GM11168 (cell line): ENCODE measurements at regions not wholly inside any gene's neighbourhood (a gene's known extent, or its start where the extent isn't known, plus 50 kb on each side); places are given as distances from the start of the nearest gene placed in this dataset.
"Not testable (repeated sequence)": the region's sequence is repeated elsewhere in the genome, so short reads cannot be mapped to it uniquely, and the experiment has no call there.

Source experiments
- in situ Hi-C: fragments of 300-500 bp; cut with MboI; formaldehyde crosslinking; loops from one replicate; pipeline ENCODE4 v1.12.0; 2022; ENCODE audit warnings: low sequenced_read_pairs; ENCODE audit not compliant: unreplicated experiment

DNA sequence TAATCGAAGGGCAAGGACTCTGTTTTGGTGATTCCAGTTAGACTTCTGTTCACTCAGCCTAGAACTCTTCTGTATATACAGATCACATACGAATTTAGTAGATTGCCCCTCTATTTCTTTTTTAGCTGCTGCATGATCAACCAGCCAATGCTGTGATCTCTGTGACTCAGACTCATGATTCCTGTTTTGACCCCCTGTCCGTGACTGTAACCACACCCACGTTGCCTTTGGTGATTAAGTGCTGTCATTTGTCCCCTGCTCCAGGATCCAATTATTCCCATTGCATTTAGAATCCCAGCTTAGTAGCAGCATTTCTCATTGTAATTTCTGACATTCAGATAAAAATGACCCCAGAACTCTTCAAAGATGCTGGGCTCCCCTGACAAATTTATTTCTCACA, 545.7 kb downstream of the NPIPA7 start:
- in situ Hi-C loops = no loop called here

DNA sequence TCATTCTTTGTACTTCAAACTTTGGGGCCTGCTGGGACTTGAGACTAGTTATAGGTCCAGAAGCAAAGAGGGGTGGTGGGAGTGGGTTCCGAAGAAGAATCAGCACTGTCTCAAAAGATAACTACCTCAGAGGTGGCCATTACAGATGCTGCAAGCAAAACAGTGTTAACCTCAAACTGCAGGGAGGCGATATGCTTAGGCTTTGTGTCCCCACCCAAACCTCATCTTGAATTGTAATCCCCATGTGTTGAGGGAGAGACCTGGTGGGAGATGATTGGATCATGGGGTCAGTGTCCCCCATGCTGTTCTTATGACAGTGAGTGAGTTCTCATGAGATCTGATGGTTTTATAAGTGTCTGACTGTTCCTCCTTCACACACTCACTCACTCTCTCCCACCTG, 545.3 kb downstream of the XYLT1 start:
- in situ Hi-C loops = no loop called here

DNA sequence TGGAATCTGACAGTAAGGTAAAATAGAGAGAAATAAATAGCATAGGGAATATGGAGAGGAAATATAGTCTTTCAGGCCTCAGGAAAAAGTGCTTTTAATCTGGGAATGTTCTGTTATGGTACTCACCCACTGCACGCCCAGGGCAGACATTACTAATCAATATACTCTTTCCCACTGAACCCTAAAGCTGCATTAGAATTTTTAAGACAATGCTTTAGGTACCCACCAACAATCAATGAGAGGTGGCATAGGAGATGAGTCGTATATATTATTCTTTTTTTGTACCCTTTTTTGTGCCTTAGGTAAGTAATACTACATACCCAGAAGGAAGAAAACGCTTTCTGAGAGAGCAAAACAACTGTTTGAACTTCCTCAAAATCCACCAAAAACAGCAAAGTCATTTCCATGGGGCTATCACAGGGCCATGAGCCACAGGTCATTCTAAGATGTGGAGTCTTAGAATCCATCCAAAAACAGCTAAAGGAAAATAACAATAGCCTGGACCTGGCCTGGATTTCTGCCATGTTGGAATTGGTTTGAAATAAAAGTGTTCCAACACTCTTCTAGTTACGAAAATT, 542.1 kb downstream of the XYLT1 start:
- in situ Hi-C loops = no loop called here

DNA sequence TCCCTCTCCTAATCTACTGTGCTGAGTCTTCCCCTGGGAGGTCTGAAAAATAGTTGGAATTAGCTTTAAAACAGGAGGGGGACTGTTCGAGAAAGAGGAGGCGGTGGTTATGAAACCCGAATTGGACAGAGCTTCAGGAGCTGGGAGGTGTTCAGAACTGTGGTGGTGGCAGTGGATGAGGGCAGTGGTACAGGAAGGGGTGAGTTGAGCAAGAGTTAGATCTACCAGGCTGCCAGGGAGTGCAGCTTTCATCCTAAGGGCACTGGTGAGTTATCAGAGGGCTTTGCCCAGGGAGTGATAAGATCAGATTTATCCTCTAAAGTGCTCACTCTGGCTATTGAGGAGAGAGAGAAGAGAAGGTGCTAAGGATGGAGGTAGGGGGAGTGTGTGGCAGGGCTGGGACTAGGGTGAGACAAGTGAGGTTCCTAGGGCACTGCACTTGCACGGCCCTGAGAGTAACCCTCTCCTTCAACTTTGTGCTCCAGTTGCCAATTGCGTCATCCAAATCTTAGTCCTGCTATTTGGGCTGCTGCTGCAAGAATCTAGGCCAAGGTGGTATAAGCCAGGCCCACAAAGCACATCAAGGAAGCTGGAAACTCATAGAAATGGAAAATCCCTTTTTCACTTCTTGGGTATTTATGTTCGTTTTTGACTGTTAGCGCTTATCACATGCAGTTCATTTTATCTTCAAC, 540.3 kb downstream of the XYLT1 start:
- in situ Hi-C loops = no loop called here

DNA sequence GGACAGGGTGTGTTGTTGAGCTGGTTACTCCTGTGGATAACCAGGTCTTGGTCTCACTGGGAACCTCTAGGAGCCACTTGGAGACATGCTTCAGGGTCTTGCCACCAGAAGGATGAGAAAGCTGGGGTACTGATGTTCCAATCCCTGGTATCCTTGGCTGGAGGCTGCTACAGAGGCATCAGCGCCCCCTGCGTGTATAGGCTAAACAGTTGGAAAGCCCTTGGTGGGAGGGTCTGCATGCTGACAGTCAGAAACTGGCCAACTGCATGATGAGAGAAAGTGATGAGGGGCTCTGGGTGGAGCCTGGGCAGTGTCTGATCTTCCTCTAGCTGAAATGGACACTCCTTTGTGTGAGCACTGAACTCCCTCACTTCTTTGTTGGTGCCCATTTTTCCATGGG, 536.9 kb downstream of the XYLT1 start:
- in situ Hi-C loops = no loop called here

DNA sequence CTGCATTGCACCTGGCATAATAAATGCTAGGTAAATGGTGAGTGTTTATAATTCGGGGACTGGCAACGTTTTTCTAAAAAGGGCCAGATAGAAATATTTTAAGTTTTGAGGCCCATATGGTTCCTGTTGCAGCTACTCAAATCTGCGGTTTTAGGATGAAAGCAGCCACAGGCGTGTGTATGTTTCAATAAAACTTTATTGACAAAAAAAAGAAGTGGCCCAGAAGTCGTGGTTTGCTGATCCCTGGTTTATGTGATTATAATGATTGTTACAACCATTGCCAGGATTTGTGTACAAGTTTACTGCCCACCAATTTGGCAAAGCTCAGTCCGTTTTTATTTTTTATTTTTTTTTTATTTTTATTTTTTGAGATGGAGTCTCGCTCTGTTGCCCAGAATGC, 536.1 kb downstream of the XYLT1 start:
- in situ Hi-C loops = no loop called here

DNA sequence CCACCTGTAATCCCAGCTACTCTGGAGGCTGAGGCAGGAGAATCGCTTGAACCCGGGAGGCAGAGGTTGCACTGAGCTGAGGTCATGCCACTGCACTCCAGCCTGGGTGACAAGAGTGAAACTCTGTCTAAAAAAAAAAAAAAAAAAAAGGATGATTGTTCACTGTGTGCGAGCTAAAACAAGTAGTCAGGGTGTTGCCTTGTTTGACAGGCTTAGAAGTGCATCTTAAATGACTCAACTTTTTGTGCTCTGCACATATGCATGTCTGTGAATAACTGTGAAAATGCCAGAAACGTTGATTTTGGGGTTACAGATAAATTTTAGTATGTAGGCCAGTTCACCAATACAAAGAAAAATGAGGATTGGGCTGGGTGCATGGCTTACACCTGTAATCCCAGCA, 534.9 kb downstream of the XYLT1 start:
- in situ Hi-C loops = not testable (repeated sequence)

DNA sequence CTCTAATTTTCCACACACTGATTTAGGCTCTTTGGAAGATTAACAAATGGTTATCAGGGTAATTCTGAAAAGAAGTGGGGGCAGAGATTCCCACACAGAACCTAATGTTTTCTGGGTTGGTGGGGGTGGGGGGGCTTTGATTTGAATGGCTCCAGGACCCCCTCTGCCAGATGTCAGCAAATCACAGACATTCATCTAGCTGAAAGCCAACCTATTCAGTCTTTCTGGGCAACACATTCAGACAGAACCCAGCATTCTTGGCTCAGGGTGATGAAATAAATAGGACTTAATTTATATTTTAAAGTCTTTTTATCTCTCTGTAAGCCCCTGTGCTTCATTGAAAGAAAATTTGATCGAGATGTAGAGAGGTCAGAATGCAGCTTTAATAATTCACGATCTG, 533.2 kb downstream of the XYLT1 start:
- in situ Hi-C loops = no loop called here

DNA sequence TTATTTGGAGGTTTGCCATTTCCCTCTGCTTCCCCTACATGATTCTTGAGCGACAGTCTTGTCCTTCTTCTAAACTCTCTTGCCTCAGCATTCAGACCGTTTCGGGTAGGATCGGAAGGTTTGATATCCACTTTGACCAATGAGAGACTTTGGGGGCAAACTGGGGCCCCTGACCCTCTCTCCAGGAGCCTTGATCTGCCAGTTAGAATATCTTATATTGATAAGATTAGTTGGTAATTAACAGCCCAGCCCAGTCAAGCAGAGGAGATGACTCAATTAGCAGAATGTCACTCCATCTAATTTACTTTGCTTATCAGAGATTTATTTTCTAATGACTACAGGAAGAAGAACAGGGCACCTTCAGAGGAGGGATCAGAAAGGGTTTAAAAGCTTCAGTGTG, 532.8 kb downstream of the XYLT1 start:
- in situ Hi-C loops = no loop called here

DNA sequence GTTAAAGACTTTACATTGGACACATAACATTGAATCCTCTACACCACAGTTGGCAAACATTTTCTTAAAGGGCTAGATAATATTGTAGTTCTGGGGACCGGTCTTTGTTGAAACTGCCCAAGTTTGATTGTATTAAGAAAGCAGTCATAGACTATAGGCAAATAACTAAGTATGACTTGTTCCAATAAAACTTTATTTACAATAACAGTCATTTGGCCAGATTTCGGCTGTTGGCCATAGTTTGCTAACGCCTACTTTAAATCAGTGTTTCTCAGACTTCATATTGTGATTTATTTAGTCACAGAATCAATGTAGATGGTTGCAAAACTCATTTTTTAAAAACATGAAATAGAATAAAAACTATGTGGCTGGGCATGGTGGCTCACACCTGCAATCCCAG, 531.8 kb downstream of the XYLT1 start:
- in situ Hi-C loops = no loop called here

DNA sequence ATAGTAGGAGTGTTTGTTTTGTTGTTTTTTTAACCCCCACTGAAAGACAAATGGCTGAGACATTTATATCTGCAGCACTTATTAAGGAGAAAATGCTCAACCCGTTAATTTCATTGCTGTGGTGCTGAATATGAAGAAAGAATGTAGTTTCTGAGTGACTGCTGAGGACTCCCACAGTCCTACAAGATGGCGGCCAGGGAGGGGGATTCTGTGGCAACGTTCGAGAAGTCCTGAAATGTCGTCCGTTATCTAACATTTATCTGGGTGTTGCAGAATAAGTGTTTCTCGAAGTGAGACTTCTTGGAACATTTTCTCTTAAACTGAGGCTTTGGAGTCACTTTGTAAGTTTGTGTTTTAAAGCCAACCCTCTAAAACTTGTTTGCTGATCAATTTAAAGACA, 530.4 kb downstream of the XYLT1 start:
- in situ Hi-C loops = no loop called here

DNA sequence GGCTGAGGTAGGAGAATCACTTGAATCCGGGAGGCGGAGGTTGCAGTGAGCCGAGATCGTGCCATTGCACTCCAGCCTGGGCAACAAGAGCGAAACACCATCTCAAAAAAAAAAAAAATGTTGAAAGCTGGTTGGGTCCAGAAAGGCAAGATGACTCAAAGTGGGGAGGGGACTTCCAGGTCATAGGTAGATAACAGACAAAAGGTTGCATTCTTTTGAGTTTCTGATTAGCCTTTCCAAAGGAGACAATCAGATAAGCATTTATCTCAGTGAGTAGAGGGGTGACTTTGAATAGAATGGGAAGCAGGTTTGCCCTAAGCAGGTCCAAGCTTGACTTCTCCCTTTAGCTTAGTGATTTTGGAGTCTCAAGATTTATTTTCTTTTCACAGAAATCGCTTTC, 527.9 kb downstream of the XYLT1 start:
- in situ Hi-C loops = not testable (repeated sequence)

DNA sequence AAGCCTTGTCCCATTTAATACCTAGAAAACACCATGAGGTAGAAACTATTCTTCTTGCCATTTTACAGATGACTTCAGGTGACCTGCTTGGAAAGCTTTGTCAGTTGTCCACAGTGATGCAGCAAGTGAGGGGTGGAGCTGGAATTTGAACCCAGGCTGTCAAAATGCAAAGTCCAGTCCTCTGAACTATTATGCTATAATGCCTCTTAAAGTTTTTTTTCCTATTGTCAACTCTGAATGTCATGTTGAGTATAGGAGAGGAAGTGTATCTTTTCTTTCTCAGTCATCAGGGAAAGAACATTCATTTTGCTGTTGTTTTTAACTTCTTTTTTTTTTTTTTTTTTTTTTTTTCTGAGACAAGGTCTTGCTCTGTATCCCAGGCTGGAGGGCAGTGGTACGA, 525.6 kb downstream of the XYLT1 start:
- in situ Hi-C loops = no loop called here

DNA sequence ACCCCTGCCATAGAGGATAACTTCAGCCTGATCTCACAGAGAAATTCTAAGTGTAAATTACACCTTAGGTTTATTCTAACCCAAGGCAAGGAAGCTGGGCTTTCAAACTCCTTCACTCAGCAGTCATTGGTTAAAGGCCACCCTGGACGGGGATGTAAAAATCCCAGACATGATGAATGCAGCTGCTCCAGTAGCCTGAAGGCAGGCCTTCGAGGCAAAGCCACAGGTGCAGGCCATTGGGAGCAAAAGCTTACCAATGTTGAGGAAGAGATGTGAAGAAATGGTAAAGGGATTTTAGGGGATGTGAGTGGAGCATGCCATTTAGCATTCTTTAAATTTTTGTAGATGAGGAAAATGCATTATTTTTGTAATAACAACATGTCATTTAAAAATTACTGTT, 514.4 kb downstream of the XYLT1 start:
- in situ Hi-C loops = no loop called here

DNA sequence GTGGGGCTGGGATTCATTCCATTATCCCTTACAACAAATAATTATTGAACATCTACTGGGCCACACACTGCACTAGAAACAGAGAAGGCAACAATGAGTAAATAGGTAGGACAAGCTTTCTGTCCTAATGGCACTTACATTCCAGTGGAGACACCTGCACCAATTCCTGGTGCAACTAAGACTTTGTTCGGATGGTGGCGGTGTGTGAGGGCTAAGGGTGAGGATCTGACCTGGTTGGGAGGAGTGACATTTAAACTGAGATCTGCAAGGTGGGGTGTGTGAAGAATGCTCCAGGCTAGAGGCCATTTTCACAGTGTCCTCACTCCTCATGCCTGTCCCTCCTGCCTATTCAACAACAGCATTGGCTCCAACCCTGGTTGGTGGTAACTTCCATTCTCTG, 510.0 kb downstream of the XYLT1 start:
- in situ Hi-C loops = no loop called here

DNA sequence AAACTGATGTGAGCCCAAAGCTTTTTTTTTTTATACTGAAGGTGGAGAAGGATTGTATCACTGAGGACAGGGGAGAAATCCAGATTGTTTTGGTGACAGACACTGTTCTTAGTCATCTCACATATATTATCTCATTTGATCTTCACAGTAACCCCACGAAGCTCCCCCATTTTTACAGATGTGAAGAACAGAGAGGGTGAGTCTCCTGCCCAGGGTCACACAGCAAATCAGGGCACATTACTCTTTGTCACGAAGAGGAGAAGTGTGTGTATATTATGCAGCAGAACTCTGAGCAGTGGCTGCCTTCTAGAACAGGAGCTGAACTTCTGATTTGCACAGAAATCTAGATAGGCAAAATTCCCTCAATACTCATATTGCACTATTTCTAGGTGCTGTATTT, 504.3 kb downstream of the XYLT1 start:
- in situ Hi-C loops = no loop called here

DNA sequence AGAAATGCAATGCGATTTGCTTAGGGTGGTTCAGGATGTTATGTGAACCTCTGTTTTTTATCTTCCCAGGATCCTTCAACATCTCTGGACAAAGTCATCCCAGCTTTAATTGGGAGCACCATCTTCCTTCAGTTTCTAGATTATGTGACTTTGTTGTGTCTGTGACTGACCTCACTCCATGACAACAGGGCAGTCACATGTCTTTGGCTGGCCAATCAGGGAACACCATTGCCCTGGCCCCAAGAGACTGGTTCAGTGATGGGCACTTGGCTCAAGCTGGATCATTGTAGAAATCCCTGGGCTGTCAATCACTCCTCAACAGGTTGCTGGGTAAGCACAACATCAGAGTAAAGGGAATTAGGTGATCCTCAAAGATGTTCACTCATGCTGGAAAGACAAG, 499.7 kb downstream of the XYLT1 start:
- in situ Hi-C loops = no loop called here

DNA sequence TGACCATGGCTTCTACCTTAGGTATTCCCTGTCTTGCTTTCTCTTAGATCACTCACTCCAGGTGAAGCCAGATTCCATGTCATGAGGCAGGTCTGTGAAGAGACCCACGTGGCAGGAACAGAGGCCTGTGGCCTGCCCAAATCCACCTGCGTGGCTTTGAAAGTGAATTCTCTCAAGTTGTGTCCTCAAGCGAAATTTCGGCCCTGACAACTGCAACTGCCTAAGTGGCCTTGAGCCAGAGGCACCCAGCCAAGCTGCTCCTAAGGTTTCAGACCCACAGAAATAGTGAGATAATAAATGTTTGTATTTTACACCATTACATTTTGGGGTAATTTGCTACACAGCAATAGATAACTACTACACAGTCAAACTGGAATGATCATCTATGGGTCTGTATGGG, 497.9 kb downstream of the XYLT1 start:
- in situ Hi-C loops = no loop called here

DNA sequence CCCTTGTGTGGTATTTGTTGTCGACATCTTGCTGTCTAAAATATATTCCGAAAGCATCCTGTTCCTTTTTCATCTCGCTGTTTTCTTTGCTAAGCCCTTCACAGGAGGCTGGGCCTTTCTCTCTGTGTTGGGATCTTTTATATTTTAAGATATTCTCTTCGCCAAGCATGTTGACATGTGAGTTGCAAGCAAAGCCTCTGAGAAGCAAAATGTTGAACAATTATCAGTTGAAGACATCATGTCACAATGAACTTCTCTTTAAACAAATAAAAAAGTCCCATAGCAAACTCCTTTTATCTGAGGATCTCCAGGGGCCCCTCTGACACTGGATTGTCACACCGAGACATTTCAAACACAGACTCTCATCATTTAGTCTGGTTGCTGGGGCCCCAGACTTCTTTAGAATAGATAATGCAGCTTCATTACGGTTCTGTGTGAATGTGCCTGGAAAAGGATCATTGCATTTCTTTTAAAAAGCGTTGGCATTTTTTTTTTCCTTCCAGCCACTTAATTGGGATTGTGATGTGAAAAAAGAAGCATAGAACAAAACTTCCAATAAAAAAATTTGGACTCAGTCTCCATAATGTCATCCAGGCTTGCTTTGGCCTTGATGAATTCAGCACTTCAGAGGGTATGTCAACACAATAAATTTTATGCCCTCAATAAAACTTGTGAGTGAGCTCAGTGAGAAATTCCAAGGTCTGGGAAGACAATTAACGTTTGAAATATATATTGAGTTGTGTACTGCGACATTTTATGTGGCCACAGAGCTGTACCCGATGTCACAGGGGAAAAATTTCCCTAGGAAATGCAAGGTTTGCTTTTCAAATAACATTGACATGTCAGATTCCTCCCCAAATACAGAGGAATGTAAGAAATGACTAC, 496.8 kb downstream of the XYLT1 start:
- in situ Hi-C loops = no loop called here

DNA sequence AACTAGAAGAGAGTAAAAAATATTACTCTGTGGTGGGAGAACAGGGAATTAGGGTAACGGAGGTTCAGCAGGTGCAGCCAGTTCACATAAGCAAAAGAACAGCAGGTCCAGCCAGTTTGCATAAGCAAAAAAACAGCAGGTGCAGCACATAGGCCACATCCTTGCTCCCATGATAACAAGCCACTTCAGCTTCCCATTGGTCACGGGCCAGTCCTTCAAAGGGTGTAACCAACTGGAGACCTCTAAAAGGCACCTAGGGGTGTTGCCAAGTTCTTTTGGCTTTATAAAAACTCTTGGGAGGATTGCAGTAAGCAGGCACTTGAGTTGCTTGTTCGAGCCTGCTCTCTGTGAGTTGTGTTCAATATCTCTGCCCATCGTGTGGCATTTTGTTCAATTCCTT, 488.1 kb downstream of the XYLT1 start:
- in situ Hi-C loops = no loop called here

DNA sequence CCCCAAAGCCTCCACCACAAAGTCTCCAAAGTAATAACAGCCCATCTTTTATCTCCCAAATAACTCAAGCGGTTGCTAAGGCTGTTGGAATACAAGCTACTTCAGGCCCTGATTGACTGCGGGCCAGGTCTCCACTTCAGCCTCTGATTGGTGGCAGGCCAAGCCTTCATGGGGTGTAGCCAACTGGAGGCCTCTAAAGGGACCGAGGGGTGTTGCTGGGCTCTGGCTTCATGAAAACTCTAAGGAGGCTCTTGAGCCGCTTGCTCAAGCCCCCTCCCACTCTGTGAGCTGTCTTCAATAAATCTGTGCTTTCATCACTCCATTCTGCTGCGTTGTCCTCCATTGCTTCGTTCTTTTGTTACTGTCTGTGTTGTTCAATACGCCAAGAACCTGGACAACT, 487.2 kb downstream of the XYLT1 start:
- in situ Hi-C loops = no loop called here

DNA sequence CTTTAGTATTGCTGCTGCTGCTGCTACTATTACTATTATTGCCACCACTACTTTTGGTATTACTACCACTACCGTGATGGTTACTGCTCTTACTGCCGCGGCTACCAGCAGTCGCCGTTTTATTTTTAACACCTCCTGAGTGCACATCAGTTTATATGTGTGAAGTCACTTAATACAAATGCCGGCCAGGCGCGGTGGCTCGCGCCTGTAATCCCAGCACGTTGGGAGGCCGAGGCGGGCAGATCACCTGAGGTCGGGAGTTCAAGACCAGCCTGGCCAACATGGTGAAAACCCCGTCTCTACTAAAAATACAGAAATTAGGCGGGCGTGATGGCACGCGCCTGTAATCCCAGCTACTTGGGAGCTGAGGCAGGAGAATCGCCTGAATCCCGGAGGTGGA, 486.7 kb downstream of the XYLT1 start:
- in situ Hi-C loops = not testable (repeated sequence)
